ENCODE measurements at regions not wholly inside any gene's neighbourhood (a gene's known extent, or its start where the extent isn't known, plus 50 kb on each side); places are given as distances from the start of the nearest gene placed in this dataset.

DNA sequence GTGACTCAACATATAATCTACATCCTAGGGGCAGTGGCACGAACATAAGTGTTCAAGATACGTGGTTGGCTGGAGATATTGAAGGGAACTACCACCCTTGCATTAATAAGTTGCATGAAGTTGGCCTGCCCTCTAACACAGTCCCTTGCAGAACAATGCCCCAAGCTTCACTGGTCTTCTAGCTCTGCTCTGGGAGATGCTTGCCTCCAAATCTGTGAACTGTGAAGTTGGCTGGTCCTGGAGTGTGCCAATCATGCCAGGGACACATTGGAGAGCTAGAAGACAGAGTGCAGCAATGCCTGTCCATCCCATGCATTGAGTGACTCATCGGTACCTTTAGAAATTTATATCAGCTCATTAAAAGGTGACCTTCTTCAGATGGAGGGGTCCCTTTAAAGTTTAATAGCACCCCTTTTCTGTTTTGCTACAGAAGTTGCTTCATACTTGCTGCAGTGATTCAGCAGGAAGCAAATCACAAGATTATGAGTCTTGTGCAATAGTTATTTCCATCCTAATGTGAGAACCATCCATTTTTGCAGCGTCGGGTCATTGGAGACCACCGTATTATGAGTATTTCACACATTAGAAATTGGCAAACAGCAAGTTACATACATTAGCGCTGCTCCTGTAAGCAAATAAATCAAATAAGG is 55.2 kb upstream of the KAZN start:
- no peak overlapping the region for H3K27ac ChIP-seq (replicated peaks)
- peaks cover 5% of the 10 kb centered on the region for H3K9me3 ChIP-seq (replicated peaks)
- DNase-seq = no peak
- intact Hi-C loops (cut with micrococcal nuclease) = no loop called here
- no peaks in the 10 kb centered on the region for H3K36me3 ChIP-seq
- H3K4me1 ChIP-seq = no peaks in the 10 kb centered on the region
- TF ChIP-seq, protein P1, sequence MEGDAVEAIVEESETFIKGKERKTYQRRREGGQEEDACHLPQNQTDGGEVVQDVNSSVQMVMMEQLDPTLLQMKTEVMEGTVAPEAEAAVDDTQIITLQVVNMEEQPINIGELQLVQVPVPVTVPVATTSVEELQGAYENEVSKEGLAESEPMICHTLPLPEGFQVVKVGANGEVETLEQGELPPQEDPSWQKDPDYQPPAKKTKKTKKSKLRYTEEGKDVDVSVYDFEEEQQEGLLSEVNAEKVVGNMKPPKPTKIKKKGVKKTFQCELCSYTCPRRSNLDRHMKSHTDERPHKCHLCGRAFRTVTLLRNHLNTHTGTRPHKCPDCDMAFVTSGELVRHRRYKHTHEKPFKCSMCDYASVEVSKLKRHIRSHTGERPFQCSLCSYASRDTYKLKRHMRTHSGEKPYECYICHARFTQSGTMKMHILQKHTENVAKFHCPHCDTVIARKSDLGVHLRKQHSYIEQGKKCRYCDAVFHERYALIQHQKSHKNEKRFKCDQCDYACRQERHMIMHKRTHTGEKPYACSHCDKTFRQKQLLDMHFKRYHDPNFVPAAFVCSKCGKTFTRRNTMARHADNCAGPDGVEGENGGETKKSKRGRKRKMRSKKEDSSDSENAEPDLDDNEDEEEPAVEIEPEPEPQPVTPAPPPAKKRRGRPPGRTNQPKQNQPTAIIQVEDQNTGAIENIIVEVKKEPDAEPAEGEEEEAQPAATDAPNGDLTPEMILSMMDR (IDR thresholded peaks at IDR 0.05; ENCODE audit: borderline replicate concordance) = no peak
- H3K4me3 ChIP-seq = no peak overlapping the region
- H3K27me3 ChIP-seq (ENCODE audit: low read depth) = peaks cover 36% of the 10 kb centered on the region

DNA sequence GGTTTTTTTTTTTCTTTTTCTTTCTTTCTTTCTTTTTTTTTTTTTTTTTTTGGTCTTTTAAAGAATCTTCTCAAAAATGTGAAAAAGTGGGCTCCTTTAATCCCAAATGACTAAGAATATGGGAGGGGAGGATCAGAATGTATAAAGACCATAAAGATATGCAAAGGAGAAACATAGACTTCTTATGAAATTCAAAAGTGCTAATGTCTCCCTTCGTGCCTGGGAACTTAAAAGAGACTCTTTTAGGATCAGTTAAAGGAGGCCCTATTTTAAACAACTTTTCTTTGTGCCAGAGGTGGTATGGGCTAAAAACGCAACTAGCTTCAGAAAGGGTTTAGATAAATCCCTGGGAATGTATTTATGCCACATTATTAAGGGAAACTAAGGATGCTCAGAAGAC is 54.2 kb upstream of the KAZN start:
- H3K27me3 ChIP-seq (ENCODE audit: low read depth) = peaks cover 38% of the 10 kb centered on the region
- no peak overlapping the region for H3K4me3 ChIP-seq
- DNase-seq = no peak
- no peaks in the 10 kb centered on the region for H3K4me1 ChIP-seq
- peaks cover 5% of the 10 kb centered on the region for H3K9me3 ChIP-seq (replicated peaks)
- H3K36me3 ChIP-seq = no peaks in the 10 kb centered on the region
- no peak overlapping the region for H3K27ac ChIP-seq (replicated peaks)
- TF ChIP-seq, protein P1 (IDR thresholded peaks at IDR 0.05; ENCODE audit: borderline replicate concordance) = no peak
- intact Hi-C loops (cut with micrococcal nuclease) = no loop called here

DNA sequence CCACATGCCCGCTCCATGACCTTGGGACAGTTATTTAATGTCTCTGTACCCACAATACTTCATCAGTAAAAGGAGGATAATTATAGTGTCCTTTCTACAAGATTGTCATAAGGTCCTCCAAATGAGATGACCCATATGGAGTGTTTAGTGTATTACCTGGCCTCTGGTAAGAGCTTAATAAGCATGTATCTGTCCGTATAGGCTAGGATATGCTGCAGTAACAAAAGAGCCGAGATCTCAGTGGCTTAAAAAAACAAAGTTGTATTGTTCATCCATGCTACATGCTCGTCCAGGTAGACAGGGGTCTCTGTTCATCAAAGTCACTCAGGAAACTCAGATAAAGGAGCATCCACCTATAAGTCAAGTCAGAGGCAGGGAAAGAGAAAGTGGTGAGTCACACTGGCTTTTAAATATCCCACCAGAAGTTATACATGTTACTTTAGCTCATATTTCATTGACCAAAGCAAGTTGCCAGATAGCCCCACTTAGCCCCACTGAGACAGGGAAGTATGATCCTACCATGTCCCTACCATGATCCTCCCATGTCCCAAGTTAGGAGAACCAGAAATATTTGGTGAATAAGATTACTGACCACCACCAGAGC is 53.0 kb upstream of the KAZN start:
- DNase-seq = no peak
- no peaks in the 10 kb centered on the region for H3K4me1 ChIP-seq
- H3K27me3 ChIP-seq (ENCODE audit: low read depth) = peaks cover 48% of the 10 kb centered on the region
- H3K36me3 ChIP-seq = no peaks in the 10 kb centered on the region
- intact Hi-C loops (cut with micrococcal nuclease) = no loop called here
- TF ChIP-seq, protein P1 (IDR thresholded peaks at IDR 0.05; ENCODE audit: borderline replicate concordance) = no peak
- H3K9me3 ChIP-seq (replicated peaks) = peaks cover 5% of the 10 kb centered on the region
- H3K27ac ChIP-seq (replicated peaks) = no peak overlapping the region
- no peak overlapping the region for H3K4me3 ChIP-seq

DNA sequence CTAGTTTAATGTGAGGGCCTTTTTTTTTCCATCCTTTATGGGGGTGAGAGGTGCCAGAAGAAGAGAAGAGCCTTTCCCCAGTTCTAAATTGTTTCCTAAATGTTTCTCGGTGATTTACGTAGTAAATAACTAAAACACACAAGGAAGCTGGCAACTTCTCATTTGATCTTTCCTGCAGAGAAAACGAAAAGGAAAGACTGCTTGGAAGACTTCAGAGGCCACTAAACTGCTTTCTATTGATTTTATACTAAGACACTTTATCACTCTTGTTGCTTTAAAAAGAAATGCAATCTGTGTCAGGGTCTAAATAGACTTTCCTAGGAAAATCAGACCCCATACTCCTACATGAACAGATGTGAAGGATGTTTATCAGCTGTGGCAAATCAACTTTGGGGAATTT is 52.1 kb upstream of the KAZN start:
- no peak overlapping the region for H3K4me3 ChIP-seq
- intact Hi-C loops (cut with micrococcal nuclease) = no loop called here
- H3K27me3 ChIP-seq (ENCODE audit: low read depth) = peaks cover 53% of the 10 kb centered on the region
- peaks cover 5% of the 10 kb centered on the region for H3K9me3 ChIP-seq (replicated peaks)
- no peak for DNase-seq
- no peaks in the 10 kb centered on the region for H3K4me1 ChIP-seq
- TF ChIP-seq, protein P1 (IDR thresholded peaks at IDR 0.05; ENCODE audit: borderline replicate concordance) = no peak
- H3K36me3 ChIP-seq = no peaks in the 10 kb centered on the region
- H3K27ac ChIP-seq (replicated peaks) = no peak overlapping the region

All from left ventricle myocardium inferior (tissue), 1 donor.